Prostate gland (tissue), 2 donors: ENCODE measurements at regions not wholly inside any gene's neighbourhood (a gene's known extent, or its start where the extent isn't known, plus 50 kb on each side); places are given as distances from the start of the nearest gene placed in this dataset.

Experiments
- CTCF ChIP-seq, 4 experiments: fragments of 200-600 bp in 2 of 4; fragments of 450-650 bp in 2 of 4; sonication (generic) in 2 of 4; IDR thresholded peaks; 1 replicate in 3 of 4; 2 replicates in 1 of 4; pipeline ENCODE4 v1.5.1; 2016 to 2019; ENCODE audit warnings: antibody characterized with exemption in 4 of 4, mild to moderate bottlenecking in 2 of 4, moderate library complexity in 2 of 4
- POLR2A ChIP-seq: fragments of 450-650 bp; IDR thresholded peaks from one replicate; pipeline ENCODE4 v1.6.1; 2016; ENCODE audit warnings: antibody characterized with exemption, mild to moderate bottlenecking
- POLR2AphosphoS5 ChIP-seq: sonication (generic); formaldehyde crosslinking; IDR thresholded peaks from one replicate; pipeline ENCODE4 v1.6.1; 2017; ENCODE audit warnings: antibody characterized with exemption

GRCh38 chr3:87550892-87551291 is 274.5 kb upstream of the POU1F1 start:
- no peak for TF ChIP-seq CTCF (IDR thresholded peaks at IDR 0.05)
- no peak for TF ChIP-seq POLR2AphosphoS5
- no peak for TF ChIP-seq POLR2A
